ENCODE measurements at regions not wholly inside any gene's neighbourhood (a gene's known extent, or its start where the extent isn't known, plus 50 kb on each side); places are given as distances from the start of the nearest gene placed in this dataset.

DNA sequence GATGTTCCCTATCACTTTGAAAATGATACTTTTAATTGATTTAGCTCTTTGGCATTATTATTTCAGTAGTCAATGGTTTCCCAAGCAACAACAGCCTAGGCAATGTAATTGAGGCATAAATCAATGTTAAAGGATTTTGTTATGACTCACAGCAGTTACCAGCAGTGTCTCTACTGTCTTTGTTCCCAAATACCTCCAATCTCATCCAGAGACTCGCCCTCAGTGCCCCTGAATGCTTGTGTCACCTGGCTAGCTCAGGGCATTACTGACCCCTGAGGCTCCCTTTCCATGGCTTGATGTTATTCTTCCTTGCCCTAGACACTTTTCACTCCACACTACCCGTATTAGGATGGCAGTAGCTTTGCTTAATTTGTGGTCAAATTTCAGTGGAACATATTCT lies 227.2 kb downstream of the SQOR start:
- H3K4me3 ChIP-seq (ENCODE audit: insufficient read depth, low read depth, low read length) = no peak overlapping the region
- H4K91ac ChIP-seq (ENCODE audit: insufficient read depth, low read depth, low read length) = no peak overlapping the region
- ChIA-PET POLR2A (ENCODE audit: unreplicated experiment) (no interaction called here), CTCF (no interaction called here)
- no peaks in the 10 kb centered on the region for H3K9me1 ChIP-seq (ENCODE audit: insufficient read depth, low read length)
- no peak for TF ChIP-seq POLR2A (IDR thresholded peaks at IDR 0.05; ENCODE audit: low read depth, low read length)
- TF ChIP-seq CHD1 (IDR thresholded peaks at IDR 0.05; ENCODE audit: low read depth, low read length) = no peak
- no peak for TF ChIP-seq RAD21 (IDR thresholded peaks at IDR 0.05; ENCODE audit: low read length)
- TF ChIP-seq, protein P1, sequence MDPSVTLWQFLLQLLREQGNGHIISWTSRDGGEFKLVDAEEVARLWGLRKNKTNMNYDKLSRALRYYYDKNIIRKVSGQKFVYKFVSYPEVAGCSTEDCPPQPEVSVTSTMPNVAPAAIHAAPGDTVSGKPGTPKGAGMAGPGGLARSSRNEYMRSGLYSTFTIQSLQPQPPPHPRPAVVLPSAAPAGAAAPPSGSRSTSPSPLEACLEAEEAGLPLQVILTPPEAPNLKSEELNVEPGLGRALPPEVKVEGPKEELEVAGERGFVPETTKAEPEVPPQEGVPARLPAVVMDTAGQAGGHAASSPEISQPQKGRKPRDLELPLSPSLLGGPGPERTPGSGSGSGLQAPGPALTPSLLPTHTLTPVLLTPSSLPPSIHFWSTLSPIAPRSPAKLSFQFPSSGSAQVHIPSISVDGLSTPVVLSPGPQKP (IDR thresholded peaks at IDR 0.05; ENCODE audit: borderline replicate concordance, low read depth, low read length) = no peak
- TF ChIP-seq MAFK (IDR thresholded peaks at IDR 0.05; ENCODE audit: low read depth, low read length) = no peak
- TF ChIP-seq RCOR1 (IDR thresholded peaks at IDR 0.05; ENCODE audit: insufficient replicate concordance, low read length) = no peak
- no peak for TF ChIP-seq FOS (IDR thresholded peaks at IDR 0.05; ENCODE audit: low read depth, low read length)
- TF ChIP-seq SMC3 (IDR thresholded peaks at IDR 0.05; ENCODE audit: low read depth, low read length) = no peak
- no peak for TF ChIP-seq MAZ (IDR thresholded peaks at IDR 0.05; ENCODE audit: borderline replicate concordance, low read depth, low read length)
- no peak for TF ChIP-seq MXI1 (IDR thresholded peaks at IDR 0.05; ENCODE audit: borderline replicate concordance, low read depth, low read length)
- TF ChIP-seq, protein P2, sequence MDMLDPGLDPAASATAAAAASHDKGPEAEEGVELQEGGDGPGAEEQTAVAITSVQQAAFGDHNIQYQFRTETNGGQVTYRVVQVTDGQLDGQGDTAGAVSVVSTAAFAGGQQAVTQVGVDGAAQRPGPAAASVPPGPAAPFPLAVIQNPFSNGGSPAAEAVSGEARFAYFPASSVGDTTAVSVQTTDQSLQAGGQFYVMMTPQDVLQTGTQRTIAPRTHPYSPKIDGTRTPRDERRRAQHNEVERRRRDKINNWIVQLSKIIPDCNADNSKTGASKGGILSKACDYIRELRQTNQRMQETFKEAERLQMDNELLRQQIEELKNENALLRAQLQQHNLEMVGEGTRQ (IDR thresholded peaks at IDR 0.05; ENCODE audit: low read depth, low read length) = no peak
- TF ChIP-seq BHLHE40 (IDR thresholded peaks at IDR 0.05; ENCODE audit: low read depth, low read length) = no peak
- TF ChIP-seq, protein P3, sequence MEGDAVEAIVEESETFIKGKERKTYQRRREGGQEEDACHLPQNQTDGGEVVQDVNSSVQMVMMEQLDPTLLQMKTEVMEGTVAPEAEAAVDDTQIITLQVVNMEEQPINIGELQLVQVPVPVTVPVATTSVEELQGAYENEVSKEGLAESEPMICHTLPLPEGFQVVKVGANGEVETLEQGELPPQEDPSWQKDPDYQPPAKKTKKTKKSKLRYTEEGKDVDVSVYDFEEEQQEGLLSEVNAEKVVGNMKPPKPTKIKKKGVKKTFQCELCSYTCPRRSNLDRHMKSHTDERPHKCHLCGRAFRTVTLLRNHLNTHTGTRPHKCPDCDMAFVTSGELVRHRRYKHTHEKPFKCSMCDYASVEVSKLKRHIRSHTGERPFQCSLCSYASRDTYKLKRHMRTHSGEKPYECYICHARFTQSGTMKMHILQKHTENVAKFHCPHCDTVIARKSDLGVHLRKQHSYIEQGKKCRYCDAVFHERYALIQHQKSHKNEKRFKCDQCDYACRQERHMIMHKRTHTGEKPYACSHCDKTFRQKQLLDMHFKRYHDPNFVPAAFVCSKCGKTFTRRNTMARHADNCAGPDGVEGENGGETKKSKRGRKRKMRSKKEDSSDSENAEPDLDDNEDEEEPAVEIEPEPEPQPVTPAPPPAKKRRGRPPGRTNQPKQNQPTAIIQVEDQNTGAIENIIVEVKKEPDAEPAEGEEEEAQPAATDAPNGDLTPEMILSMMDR (conservative IDR thresholded peaks at IDR 0.05; ENCODE audit: low read depth, low read length) = no peak
- no peak for TF ChIP-seq RFX5 (IDR thresholded peaks at IDR 0.05; ENCODE audit: low read depth, low read length)
- no peak for TF ChIP-seq NFE2L2 (IDR thresholded peaks at IDR 0.05; ENCODE audit: low read depth, low read length)
- no peak for TF ChIP-seq CEBPB (IDR thresholded peaks at IDR 0.05; ENCODE audit: low read depth, low read length)
- in situ Hi-C loops (cut with MboI; ENCODE audit: low sequenced_read_pairs) (no loop called here), dilution Hi-C loops (cut with HindIII; ENCODE audit: low sequenced_read_pairs, unreplicated experiment) (no loop called here), intact Hi-C loops (cut with micrococcal nuclease) (no loop called here)
- H4K8ac ChIP-seq (ENCODE audit: low read depth in 2 of 2, low read length in 2 of 2) = no peak overlapping the region
- no CpG with 5 or more reads among the region's 2 CpGs for WGBS, 2 experiments (ENCODE audit: extremely low coverage in 2 of 2, insufficient read length in 1 of 2)
- H2BK5ac ChIP-seq (ENCODE audit: low read depth, low read length, poor library complexity, severe bottlenecking) = no peak overlapping the region
- H3K4me2 ChIP-seq (ENCODE audit: low read depth, low read length) = no peak overlapping the region
- no peak overlapping the region for H2AFZ ChIP-seq (replicated peaks; ENCODE audit: low read length, poor library complexity)
- H2BK15ac ChIP-seq (ENCODE audit: low read depth, low read length) = no peak overlapping the region
- H4K5ac ChIP-seq (ENCODE audit: low read depth, low read length) = no peak overlapping the region
- H3K14ac ChIP-seq (replicated peaks; ENCODE audit: low read depth, low read length) = no peak overlapping the region
- H3K27ac ChIP-seq (ENCODE audit: insufficient read depth, low read length) = no peak overlapping the region
- ATAC-seq (ENCODE audit: low read depth) = no peak
- H2BK120ac ChIP-seq (ENCODE audit: low read depth, low read length) = no peak overlapping the region
- H2AK5ac ChIP-seq (ENCODE audit: low read depth, low read length) = no peak overlapping the region
- H3K9ac ChIP-seq (ENCODE audit: low read depth, low read length) = no peak overlapping the region
- no peak overlapping the region for H3K56ac ChIP-seq (ENCODE audit: extremely low read depth, insufficient read depth, low read length)
- no peaks in the 10 kb centered on the region for H4K20me1 ChIP-seq (ENCODE audit: insufficient read depth, low read length)
- no TSS peak for BruUV-seq (replicated peaks)
- H3K23ac ChIP-seq (ENCODE audit: low read depth, low read length) = no peak overlapping the region
- H3K36me3 ChIP-seq (ENCODE audit: control insufficient read depth, insufficient read depth, low read length) = no peaks in the 10 kb centered on the region
- H2AK9ac ChIP-seq (replicated peaks; ENCODE audit: low read depth, low read length, poor library complexity) = no peak overlapping the region
- H2BK20ac ChIP-seq (ENCODE audit: low read depth, low read length) = no peak overlapping the region
- peaks cover 3% of the 10 kb centered on the region; the same call in 1 of the 2 replicates for H3K9me3 ChIP-seq (ENCODE audit: control insufficient read depth, insufficient read depth, low read length)
- H3K18ac ChIP-seq (ENCODE audit: low read depth, low read length) = no peak overlapping the region
- H3K27me3 ChIP-seq (ENCODE audit: control insufficient read depth, insufficient read depth, low read length) = no peaks in the 10 kb centered on the region
- no peak for DNase-seq
- no peaks in the 10 kb centered on the region for H3K4me1 ChIP-seq (ENCODE audit: control insufficient read depth, insufficient read depth, low read length)
- H3K79me1 ChIP-seq (ENCODE audit: low read depth in 1 of 2, low read length in 2 of 2) = no peaks in the 10 kb centered on the region
- H3K4ac ChIP-seq (ENCODE audit: low read depth, low read length) = no peak overlapping the region

Data from IMR-90 (cell line).